OCI-LY3 (cell line): ENCODE measurements at regions not wholly inside any gene's neighbourhood (a gene's known extent, or its start where the extent isn't known, plus 50 kb on each side); places are given as distances from the start of the nearest gene placed in this dataset.
"Not testable (repeated sequence)": the region's sequence is repeated elsewhere in the genome, so short reads cannot be mapped to it uniquely, and the experiment has no call there.

Source experiments
- H2AFZ ChIP-seq: fragments of 200-600, 300-600 bp; shearing (Covaris generic); 2 replicates; pipeline ENCODE4 v1.6.0; 2014; ENCODE audit warnings: antibody characterized with exemption, low read depth, low read length
- H3K27ac ChIP-seq: fragments of 200-600, 300-600 bp; sonication (generic); 2 replicates; pipeline ENCODE4 v1.5.1; 2014; ENCODE audit warnings: mild to moderate bottlenecking, low read length, moderate library complexity, mixed read lengths
- H3K27me3 ChIP-seq: fragments of 200-600, 300-600 bp; sonication (generic); 2 replicates; pipeline ENCODE4 v1.6.1; 2014; ENCODE audit warnings: low read depth, low read length, mixed read lengths
- H3K36me3 ChIP-seq: fragments of 200-600, 300-600 bp; sonication (generic); replicated peaks from 2 replicates; pipeline ENCODE3; 2014; ENCODE audit warnings: low read depth, low read length, mixed read lengths
- H3K4me1 ChIP-seq: fragments of 300-600, 200-600 bp; sonication (generic); 2 replicates; pipeline ENCODE4 v1.6.1; 2014; ENCODE audit warnings: low read length, mixed read lengths
- H3K4me2 ChIP-seq: fragments of 200-600, 300-600 bp; sonication (generic); 2 replicates; pipeline ENCODE4 v1.6.1; 2014; ENCODE audit warnings: low read length, mixed read lengths
- H3K4me3 ChIP-seq: fragments of 300-600, 200-600 bp; sonication (generic); 2 replicates; pipeline ENCODE4 v1.5.1; 2014; ENCODE audit warnings: antibody characterized with exemption, mild to moderate bottlenecking, low read length, moderate library complexity
- H3K79me2 ChIP-seq: fragments of 300-600, 200-600 bp; shearing (Covaris generic); 2 replicates; pipeline ENCODE4 v1.6.1; 2014; ENCODE audit warnings: mild to moderate bottlenecking, low read length, mixed read lengths
- H3K9ac ChIP-seq: fragments of 300-600, 200-600 bp; shearing (Covaris generic); 2 replicates; pipeline ENCODE4 v1.6.0; 2014; ENCODE audit warnings: mild to moderate bottlenecking, low read length, moderate library complexity
- H3K9me3 ChIP-seq: fragments of 200-600, 300-600 bp; shearing (Covaris generic); 2 replicates; pipeline ENCODE4 v1.6.1; 2014; ENCODE audit warnings: low read length, mixed read lengths; ENCODE audit not compliant: insufficient read depth
- H4K20me1 ChIP-seq: fragments of 200-600, 300-600 bp; sonication (generic); 2 replicates; pipeline ENCODE4 v1.6.1; 2016; ENCODE audit warnings: low read length, mixed read lengths; ENCODE audit not compliant: insufficient read depth
- CTCF ChIP-seq: fragments of 200-600, 300-600 bp; sonication (generic); IDR thresholded peaks from 2 replicates; pipeline ENCODE4 v1.5.1; 2014; ENCODE audit warnings: antibody characterized with exemption, low read length, low read depth
- EZH2phosphoT487 ChIP-seq: fragments of 200-600 bp; shearing (Covaris generic); IDR thresholded peaks from 2 replicates; pipeline ENCODE4 v1.6.1; 2018; ENCODE audit warnings: antibody characterized with exemption, mixed run types, low read depth

GRCh38 chr5:52300703-52301372 is 486.9 kb upstream of the ITGA1 start:
- Histone ChIP-seq H3K27ac (no peak overlapping the region), H3K27me3 (no peaks in the 10 kb centered on the region), H3K4me2 (no peak overlapping the region), H4K20me1 (no peaks in the 10 kb centered on the region), H3K4me1 (no peaks in the 10 kb centered on the region), H2AFZ (no peak overlapping the region), H3K9me3 (no peaks in the 10 kb centered on the region), H3K79me2 (no peaks in the 10 kb centered on the region), H3K9ac (no peak overlapping the region), H3K4me3 (no peak overlapping the region), H3K36me3 (no peaks in the 10 kb centered on the region)
- TF ChIP-seq EZH2phosphoT487 (no peak), CTCF (no peak)

GRCh38 chr5:52304816-52305215 is 482.9 kb upstream of the ITGA1 start:
- not testable (repeated sequence) for H3K4me3 ChIP-seq, H3K27me3 ChIP-seq, H3K27ac ChIP-seq, H3K9ac ChIP-seq, H3K9me3 ChIP-seq, H4K20me1 ChIP-seq, H3K36me3 ChIP-seq, H3K4me1 ChIP-seq, H3K79me2 ChIP-seq, H3K4me2 ChIP-seq, H2AFZ ChIP-seq

- Histone ChIP-seq H3K27ac (no peak overlapping the region), H2AFZ (no peak overlapping the region), H3K9me3 (no peaks in the 10 kb centered on the region), H3K4me2 (no peak overlapping the region), H3K36me3 (no peaks in the 10 kb centered on the region), H3K4me1 (no peaks in the 10 kb centered on the region), H3K79me2 (no peaks in the 10 kb centered on the region), H3K4me3 (no peak overlapping the region), H3K27me3 (no peaks in the 10 kb centered on the region), H4K20me1 (no peaks in the 10 kb centered on the region), H3K9ac (no peak overlapping the region)
- TF ChIP-seq CTCF (no peak), EZH2phosphoT487 (no peak)
These were observed 459.4 kb upstream of the ITGA1 start for GRCh38 chr5:52328220-52328806.

GRCh38 chr5:52331725-52332124 is 456.0 kb upstream of the ITGA1 start:
- no peaks in the 10 kb centered on the region for H4K20me1 ChIP-seq
- H3K27me3 ChIP-seq: no peaks in the 10 kb centered on the region
- H3K9ac ChIP-seq: no peak overlapping the region
- H3K36me3 ChIP-seq: no peaks in the 10 kb centered on the region
- TF ChIP-seq CTCF: no peak
- TF ChIP-seq EZH2phosphoT487: no peak
- no peaks in the 10 kb centered on the region for H3K4me1 ChIP-seq
- no peaks in the 10 kb centered on the region for H3K79me2 ChIP-seq
- no peak overlapping the region for H2AFZ ChIP-seq
- no peak overlapping the region for H3K4me3 ChIP-seq
- H3K4me2 ChIP-seq: no peak overlapping the region
- H3K27ac ChIP-seq: no peak overlapping the region
- H3K9me3 ChIP-seq: no peaks in the 10 kb centered on the region
